Stimulated activated CD4-positive, alpha-beta T cell treated with anti-CD3 and anti-CD28 coated beads, Interleukin-4, amount 100 ng/mL, for 24 hours (primary cell): ENCODE measurements at regions not wholly inside any gene's neighbourhood (a gene's known extent, or its start where the extent isn't known, plus 50 kb on each side); places are given as distances from the start of the nearest gene placed in this dataset.

ENCODE experiments used
- DNase-seq: peaks from one replicate; pipeline ENCODE4 v3.0.0-alpha.2; 2020

DNA sequence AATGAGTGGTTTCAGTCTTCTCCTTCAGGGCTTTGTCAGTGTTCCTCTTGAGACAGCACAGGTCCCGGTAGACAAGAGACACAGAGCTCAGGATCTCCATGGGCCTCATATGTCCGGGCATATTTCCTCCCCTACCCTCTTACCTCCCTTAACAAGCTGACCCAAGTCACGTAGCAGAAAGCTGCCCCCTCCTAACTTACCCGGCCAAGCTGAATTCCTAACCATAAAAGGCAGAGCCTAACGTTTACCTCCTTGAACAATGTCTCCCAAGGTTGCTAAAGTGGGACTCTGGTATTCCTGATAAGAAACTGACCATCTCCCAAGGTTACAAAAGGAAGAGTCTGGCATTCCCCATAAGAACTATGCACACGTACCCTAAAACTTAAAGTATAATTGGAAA, 182.2 kb upstream of the USP15 start:
- DNase-seq: no peak

DNA sequence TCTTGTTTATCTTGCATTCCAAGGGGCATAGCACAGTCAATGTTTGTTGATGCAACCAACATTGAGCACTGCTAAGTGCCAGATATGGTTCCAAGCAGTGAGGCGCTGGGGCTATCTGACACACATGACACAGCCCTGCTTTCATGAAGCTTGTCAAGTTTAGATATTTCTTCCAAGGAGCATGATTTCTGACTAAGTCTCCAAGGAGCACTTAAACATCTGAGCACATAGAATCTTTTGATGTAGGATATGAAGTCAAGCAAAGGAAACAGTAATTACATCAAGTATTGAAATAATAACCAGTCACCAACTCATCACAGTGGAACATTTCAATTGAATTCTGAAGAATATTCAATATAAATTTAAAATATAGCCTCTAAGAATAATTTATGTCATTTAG, 177.8 kb upstream of the USP15 start:
- DNase-seq: no peak

DNA sequence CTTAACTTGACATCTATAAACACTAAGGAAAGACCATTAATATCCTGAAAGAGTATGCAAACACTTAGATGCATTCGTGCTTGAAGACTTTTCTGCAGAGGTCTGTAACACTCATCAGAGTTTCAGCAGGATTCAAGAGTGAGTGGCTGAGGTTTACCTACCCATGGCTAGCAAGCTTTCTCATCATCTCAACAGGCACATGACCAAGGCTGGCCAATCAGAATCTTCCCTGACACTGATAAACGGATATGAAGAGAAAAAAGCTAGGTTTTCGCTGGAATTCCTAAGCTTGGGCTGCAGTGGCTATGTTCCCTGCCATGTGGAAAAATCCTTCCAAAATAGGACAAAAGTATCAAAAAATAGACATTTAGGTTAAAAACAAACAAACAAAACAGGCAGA, 162.1 kb upstream of the USP15 start:
- no peak for DNase-seq

DNA sequence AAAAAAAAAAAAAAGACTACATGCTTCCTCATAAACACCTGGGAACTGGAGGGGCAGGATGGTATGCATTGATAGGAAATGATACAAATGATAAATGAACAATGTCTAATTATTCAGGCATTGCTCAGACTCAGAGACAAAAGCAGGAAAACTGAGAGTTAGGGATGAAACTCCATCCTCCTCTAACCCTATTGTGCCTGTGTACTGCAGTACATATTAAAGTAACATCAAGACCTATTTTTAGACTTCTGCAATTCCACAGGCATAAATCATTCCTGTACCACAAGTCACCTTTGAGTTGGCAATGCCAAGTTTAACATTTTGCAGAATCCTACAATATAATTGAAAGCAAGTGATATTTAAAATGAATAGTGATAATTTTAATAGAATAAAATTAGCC, 156.5 kb upstream of the USP15 start:
- no peak for DNase-seq

DNA sequence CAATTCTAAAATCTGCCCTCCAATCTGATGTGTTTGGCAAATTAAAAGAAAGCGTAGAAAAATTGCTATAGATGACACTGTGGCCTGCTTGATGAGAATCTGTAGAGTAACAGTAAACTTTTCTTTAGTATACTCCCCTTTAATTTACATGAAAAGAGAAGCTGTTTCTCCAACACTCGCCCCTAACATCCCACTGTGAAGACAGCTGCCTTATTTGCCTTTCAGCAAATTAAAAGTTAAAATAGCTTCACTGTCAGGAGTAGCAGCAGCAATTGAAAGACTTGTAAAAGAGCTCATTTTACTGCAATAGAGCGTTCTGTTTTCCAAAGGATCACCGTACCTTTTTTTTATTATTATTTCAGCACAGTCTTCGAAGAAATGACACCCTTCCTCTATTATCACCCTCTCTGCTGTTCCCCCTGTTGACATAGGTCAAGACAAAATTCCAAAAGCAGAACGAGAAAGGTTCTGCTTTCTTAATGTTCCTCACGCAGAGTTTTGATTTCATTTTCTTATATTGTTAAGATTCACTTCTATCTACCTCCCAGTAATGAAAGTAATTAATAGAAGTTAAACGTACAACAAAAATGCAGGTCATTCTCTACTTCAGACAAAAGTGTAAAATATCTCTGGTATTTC, 153.5 kb upstream of the USP15 start:
- no peak for DNase-seq

DNA sequence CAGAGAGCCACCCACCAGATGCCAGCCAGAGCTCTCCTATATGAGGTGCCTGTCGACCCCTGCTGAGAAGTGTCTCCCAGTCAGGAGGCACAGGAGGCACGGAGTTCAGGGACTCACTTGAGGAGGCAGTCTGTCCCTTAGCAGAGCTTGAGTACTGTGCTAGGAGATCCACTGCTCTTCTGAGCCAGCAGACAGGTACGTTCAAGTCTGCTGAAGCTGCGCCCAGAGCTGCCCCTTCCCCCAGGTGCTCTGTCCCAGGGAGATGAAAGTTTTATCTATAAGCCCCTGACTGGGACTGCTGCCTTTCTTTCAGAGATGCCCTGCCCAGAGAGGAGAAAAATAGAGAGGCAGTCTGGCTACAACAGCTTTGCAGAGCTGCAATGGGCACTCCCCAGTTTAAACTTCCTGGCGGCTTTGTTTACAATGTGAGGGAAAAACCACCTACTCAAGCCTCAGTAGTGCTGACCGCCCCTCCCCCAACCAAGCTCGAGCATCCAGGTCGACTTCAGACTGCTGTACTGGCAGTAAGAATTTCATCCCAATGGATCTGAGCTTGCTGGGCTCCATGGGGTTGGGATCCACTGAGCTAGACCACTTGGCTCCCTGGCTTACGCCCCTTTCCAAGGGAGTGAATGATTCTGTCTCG, 146.7 kb upstream of the USP15 start:
- DNase-seq: no peak

DNA sequence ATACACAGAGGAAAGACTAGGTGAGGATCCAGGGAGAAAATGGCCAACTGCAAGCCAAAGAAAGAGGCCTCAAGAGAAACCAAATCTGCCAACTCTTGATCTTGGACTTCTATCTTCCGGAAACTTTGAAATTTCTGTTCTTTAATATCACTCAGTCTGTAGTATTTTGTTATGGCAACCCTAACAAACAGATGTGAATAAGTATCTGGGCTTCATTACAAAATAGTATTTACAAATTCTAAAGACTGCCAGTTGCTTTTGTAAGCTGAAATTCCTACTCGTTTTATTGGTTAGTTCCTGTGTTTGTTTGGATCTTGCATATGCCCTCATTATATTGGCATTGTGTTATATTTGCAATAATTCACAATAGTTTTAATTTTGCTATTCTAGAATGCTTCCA, 143.2 kb upstream of the USP15 start:
- DNase-seq: no peak

DNA sequence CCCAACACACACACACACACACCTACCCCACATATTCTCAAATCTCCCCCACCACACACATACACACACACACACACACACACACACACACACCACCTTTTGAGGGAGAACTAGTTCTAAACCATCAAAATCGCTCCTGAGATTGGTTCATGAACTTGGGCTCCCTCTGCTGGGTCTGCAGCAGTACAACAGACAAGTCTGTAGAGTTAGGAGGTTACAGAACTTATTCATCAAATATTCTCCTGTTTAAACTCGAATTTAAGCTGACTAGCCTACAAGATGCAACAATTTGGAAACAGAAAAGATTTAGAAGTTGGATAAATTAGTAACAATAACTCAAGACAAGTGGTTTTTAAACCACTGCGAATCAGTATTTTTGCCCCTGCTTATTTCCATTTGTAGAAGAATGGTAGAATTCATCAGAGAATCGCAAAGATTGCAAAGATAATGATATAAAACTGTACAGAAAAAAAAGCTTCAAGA, 136.4 kb upstream of the USP15 start:
- DNase-seq: peak; percentile 22

DNA sequence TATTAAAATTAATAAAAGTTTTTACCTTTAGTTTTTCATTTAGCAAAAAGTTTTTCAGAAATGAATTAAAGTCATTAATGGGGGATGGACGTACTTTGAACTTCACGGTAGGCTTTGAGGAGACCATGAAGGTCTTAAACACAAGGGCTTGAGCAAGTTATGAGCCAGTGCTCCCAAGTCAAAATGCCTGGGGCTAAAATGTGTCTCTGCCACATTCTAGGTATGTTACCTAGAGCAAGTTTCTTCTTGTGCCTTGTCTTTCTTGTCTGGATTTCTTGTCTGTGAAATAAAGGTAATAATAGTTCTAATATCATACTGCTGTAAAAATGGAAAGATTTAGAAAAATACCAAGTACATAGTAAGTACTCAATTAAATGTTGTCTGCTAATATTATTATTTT, 132.7 kb upstream of the USP15 start:
- DNase-seq: no peak

DNA sequence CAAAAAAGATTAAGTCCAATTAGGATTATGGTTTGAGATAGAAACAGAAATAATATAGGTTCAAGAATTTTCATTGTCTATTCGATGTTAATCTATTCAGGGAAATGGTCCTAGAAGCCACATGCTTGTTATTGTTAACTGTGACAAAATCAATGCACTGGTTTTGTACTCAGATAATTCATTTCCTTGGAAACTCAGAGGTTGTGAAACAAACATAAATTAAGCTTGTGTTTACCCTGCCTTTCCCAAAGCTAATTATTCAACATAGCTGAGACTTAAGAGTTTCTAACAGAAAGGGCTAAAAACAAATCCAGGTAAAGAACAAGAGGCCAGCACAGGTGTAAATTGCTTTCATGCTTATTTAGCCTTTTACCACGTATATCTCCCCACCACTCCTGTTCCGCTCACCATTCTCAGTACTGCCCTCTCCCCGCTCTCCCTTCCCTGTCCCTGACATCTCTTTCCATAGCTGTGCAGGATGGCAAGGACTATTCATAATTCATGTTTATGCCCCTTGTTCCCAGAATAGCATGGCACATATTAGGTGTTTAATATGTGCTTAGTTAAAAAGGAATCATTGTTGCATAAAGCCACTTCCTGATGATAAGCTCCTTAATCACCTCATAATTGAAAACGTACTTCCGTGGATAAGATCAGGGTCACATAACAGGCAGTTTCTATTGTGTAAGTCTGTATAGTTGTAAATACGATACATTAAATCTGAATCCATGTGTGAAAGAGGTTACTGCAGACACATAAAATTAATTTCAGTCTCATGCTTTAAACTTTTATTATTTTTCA, 131.8 kb upstream of the USP15 start:
- no peak for DNase-seq

DNA sequence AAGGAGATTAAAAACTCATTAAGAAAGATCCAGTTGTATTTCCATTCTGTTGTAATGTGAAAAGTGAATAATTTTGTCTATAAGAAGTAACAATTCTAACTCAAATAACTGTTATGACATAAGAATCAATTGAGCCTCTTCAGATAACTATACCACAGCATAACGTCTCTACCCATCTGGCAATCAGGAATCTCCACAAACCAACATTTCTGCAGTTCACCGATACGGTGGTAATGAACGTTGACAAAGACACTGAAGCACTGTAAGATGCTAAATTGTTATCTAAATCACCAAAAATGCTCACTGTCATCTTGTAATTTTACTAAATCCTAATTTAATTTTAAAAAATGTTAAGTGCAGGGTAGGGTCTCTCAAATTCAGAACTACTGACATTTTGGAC, 130.9 kb upstream of the USP15 start:
- DNase-seq: no peak

DNA sequence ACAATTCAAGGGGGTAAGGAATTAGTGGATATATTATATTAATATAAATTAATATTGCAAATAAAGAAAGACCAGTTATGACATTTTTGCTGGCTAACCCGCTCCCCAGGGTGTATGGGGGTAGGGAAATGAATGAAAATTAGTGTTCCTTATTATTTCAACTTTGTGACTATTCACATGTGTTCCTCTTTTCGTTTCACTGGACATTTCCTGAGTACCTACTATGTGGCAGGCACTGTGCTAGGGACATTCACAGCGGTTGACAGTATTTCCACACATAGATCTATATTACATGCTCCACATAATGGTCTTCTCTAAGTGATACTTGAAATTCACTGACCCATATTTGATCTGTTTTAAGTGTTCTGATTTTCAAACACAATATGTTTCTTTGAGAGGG, 129.8 kb upstream of the USP15 start:
- no peak for DNase-seq

DNA sequence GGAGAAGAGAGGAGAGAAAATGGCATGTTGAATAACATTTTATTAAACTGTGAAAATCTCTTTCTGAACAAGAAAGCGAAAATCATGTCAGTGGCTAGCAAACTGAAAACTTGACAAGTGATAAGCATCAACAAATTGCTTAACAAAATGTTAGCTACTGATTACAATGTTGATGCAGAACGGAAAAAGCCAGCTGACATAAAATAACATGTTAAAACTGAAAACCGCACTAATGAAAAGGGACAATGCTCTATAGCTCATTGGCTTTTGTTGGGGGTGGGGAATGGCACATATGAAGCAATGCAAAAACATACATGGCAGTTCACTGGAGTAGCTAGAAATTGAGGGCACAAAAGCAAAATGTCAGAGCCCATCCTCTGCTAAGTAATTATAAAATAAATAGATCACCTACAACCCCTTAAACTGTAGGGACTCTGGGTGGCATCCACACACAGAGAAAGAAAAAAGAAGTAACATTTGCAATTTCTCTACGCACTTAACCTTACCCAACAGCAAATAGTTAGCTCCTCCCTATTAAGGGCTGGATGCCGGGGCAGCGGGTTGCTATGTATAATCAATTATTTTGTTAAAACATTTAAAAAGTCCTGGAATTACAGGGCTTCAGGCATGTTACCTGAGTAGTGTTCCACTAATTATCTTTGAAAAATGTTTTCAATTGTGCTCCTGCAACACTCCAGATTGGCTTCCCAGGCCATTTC, 129.2 kb upstream of the USP15 start:
- no peak for DNase-seq

DNA sequence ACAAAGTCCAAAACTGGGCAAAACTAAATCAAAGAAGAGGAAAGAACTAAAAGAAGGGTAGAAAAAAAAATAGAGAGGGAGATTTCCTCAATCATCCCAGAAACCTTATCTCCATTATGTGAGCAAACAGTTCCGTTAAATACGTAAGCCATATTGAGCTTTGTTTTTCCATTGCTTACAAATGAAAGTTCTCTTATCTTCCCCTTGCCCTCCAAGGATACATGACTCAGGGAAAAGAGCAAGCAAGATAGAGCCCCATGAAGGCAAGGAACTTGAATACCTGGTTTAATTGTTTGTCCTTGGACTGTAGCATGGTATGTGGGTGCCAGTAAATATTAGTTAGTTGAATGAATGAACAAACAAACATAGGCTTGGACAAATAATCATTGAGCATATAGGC, 126.8 kb upstream of the USP15 start:
- no peak for DNase-seq

DNA sequence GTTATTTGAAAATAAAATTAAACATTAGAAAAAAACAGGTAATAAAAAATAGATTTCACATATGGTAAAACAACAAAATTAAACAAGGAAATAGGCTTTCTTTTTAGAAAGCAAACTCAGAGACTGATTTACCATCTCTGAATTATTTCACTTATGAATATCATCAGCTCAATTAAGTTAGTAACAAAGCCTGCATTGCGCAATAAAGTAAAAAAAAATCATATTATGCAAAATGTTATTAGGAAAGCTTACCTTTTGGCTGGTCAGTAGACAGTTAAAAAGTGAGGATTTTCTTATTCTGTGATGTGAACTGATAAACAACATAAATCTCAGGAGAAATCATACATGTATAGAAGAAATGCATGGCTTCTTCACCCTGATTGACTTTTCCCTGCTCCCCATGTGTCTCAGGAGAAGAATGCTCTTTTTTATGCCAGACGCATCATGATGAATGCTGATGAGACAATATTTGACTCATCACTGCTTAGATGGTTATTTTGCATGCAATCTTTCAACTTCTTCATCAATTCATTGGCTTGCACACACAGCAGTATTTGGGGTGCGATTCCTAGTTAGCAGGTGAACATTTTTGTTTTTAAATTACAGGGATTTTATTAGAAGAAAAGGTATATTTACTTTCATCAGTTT, 124.5 kb upstream of the USP15 start:
- DNase-seq: no peak

DNA sequence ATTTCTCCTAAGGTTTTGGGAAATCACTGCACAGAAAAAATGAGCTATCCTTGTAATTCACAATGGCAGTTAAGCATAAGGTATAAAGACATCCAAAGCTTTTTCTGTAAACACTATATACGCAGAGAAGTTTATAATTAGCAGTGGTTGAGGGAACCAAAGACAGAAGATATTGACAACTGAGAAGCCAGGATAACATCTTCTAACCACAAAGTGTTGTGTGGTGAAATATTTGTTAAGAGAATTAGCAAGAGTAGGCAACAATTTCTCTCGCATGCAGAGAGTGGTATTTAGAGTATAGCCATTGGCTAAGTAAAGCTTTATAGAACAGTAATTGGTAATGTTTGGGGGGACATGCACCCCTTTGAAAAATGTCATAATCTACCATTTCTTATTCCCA, 123.7 kb upstream of the USP15 start:
- DNase-seq: no peak

DNA sequence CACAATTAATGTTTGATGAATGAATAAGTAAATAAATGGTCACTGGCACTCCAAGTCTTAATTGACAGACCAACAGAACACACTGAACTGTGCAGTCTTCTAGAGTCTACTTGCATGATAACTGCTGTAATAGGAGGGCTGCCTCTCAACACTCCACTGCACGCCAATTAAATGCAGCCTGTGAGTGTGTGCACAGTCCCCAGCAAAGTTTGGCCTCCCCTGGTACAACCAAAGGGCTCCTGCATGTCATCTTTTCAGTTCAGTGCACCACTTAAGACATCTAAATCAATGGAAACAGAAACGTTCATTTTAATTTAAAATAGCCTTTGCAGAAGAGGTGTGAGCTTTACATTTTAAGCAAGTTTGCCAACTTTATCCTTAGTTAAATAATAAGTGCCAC, 121.7 kb upstream of the USP15 start:
- DNase-seq: no peak

DNA sequence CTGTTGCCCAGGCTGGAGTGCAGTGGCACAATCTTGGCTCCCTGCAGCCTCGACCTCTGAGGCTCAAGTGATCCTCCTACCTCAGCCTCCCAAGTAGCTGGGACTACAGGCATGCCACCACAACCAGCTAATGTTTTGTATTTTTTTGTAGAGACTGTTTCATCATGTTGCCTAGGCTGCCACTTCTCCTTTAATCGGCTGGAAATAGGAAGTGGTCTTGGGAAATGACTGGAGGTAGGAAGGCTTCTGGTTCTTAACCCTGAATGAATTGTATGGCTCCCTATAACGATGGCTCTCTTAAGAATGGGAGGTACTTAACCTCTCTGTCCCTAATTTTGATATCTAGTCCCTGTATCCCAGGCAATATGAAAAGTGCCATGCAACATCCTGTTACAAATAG, 113.9 kb upstream of the USP15 start:
- no peak for DNase-seq

DNA sequence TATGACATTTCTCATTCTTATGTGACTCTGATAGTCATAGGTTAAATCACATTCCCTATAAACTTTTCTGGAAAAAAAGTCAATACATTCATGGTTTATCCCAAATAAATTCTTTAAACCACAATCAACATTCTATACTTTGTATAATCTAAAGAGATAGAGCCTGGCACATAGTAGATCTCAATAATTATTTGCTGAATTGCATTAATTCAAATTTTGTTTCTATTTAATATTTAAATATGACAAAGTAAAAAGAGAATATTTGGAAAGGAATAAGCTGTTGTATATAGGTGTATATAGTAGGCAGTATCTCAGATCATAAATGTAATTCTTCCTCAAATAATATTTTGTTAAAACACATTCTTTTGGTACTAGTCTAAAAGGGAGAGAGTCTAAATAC, 102.2 kb upstream of the USP15 start:
- DNase-seq: no peak

DNA sequence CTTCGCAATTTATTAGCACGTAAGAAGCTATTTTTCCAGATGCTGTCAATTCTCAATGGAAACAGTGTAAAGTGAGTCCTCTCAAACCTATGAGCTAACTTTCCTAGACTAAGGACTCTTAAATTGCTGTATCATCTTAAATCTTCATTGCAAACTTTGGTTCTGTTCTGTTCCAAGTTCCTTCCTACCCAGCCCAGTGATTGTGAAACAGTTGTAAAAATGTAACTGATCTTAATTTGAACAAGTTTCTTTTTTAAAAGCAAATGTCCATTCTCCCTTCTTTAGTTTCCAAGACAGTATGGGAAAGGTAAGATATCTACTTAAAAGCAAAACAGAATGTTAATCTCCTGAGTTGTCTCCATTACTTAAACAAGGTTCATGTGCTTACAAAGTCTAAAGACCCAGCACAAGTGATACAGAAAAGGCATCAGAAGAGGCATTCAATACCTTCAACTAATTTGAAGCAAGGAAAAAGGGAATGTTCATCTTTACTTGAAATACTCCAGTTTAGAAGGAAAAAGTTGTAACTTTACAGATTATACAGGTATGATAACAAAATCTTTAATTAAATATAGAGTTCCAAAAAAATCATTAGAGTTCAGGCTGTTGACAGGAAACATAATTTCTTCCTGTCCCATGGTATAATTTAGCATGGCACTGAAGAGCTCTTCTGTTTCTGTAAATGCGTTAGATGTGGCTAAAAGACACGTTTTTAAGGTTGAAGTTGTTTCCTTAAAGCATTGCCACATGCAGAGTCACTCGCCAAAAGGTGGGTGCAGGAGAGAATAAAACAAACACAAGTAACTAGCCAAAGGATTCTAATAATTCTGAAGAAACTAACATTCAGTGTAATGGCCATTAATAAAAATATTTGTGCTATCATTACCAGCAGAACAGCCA, 101.5 kb upstream of the USP15 start:
- no peak for DNase-seq

DNA sequence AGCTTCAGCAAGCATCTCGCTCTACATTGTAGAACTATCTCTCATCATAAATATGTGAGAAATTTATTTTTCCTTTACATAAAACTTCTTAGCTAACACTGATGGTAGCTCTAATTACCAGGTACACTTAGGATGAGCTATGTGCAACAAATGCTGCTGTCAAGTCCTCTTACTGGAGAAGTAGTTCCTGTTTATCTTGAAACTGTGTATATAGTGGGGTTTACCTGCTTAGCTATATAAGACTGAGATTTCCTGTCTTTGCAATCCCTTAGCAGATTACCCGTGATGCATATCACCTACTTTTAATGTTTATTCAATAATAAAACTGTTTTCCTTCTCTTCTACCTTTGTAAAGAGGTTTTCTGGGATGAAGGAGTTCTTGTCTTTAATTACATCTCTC, 98.0 kb upstream of the USP15 start:
- no peak for DNase-seq

DNA sequence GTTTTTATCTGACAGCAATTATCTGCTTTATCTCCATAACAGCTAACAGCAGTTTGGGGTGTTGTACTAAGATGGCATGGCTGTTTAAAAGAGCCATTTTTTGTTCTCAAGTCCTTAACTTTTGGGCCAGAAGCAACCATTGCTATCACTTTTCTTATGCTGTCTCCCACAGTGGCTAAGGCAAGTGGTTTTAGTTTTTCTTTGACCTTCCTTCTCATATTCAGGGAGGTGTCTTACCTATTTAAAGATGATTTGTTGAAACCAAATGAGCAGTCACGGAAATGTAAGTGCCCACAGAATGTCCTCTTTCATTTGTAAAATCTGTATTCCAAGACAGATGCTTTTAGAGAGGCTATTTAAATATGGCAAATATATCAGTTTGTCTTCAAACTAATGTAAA, 96.8 kb upstream of the USP15 start:
- DNase-seq: no peak
